ENCODE measurements at regions not wholly inside any gene's neighbourhood (a gene's known extent, or its start where the extent isn't known, plus 50 kb on each side); places are given as distances from the start of the nearest gene placed in this dataset.

DNA sequence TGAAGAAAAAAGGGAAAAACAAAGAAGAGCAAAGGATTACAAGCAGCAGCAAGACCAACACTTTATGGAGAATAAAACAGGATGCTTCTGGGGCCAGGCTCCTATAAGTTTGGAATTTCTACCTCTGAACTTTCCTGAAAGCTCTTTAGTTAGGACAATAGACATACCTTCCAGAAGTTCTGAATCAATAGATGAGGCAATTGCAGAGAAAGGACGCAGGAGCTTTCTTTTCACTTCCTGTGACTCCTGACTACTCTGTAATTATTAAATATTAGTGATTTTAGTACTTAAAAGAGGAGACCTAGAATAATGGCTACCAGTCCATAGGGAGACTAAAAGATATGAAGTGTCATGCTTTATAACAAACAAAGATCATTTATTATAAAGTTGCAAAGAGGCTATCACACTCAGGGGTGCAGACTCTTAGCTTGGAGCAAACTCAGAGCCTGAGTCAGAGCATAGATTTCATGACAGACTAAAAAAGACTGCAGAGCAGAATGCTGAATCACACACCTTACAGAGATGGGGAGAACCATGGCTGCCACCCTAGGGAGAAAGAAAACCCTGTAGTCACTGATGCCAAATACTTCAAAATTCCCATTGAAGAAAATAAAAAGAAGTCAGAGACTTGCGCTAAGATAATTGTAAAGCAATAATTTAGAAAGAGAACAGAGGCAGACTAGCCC lies 52.5 kb upstream of the FAM136A start:
- no peak for DNase-seq (ENCODE audit: low read depth in 4 of 4, low spot score in 2 of 4)
